Activated T-cell treated with anti-CD3 and anti-CD28 coated beads for 48 hours (primary cell): ENCODE measurements at regions not wholly inside any gene's neighbourhood (a gene's known extent, or its start where the extent isn't known, plus 50 kb on each side); places are given as distances from the start of the nearest gene placed in this dataset.
"Not testable (repeated sequence)": the region's sequence is repeated elsewhere in the genome, so short reads cannot be mapped to it uniquely, and the experiment has no call there.

Experiments
- DNase-seq: peaks from one replicate; pipeline ENCODE4 v3.0.0-alpha.2; 2020; ENCODE audit warnings: low read depth

- DNase-seq, result no peak
Measured at GRCh38 chr13:43946281-43946680, 66.6 kb downstream of the LACC1 start.

- no peak for DNase-seq
Measured at GRCh38 chr13:43947897-43948458, 68.3 kb downstream of the LACC1 start.

- no peak for DNase-seq
Measured at GRCh38 chr13:43953370-43953769, 73.7 kb downstream of the LACC1 start.

- DNase-seq, result not testable (repeated sequence)
Measured at GRCh38 chr13:43956975-43957374, 77.3 kb downstream of the LACC1 start.

- DNase-seq, result no peak
Measured at GRCh38 chr13:43959291-43959690, 79.6 kb downstream of the LACC1 start.

GRCh38 chr13:43961909-43962308 is 82.2 kb downstream of the LACC1 start:
- no peak for DNase-seq

GRCh38 chr13:43963726-43964125 is 84.0 kb downstream of the LACC1 start:
- DNase-seq, result no peak

- no peak for DNase-seq
Measured at GRCh38 chr13:43964698-43965458, 85.2 kb downstream of the LACC1 start.

- no peak for DNase-seq
Measured at GRCh38 chr13:43965459-43965845, 85.7 kb downstream of the LACC1 start.

- DNase-seq, result not testable (repeated sequence)
Measured at GRCh38 chr13:43968251-43968942, 88.7 kb downstream of the LACC1 start.

GRCh38 chr13:43968943-43969690 is 89.4 kb downstream of the LACC1 start:
- not testable (repeated sequence) for DNase-seq

GRCh38 chr13:43969919-43970318 is 90.2 kb downstream of the LACC1 start:
- DNase-seq, result not testable (repeated sequence)

- not testable (repeated sequence) for DNase-seq
Measured at GRCh38 chr13:43970520-43971242, 91.0 kb downstream of the LACC1 start.

- not testable (repeated sequence) for DNase-seq
Measured at GRCh38 chr13:43971324-43971723, 91.6 kb downstream of the LACC1 start.

- DNase-seq, result no peak
Measured at GRCh38 chr13:43977911-43978310, 98.2 kb downstream of the LACC1 start.

GRCh38 chr13:43978688-43979087 is 99.0 kb downstream of the LACC1 start:
- no peak for DNase-seq

GRCh38 chr13:43979492-43979891 is 99.8 kb downstream of the LACC1 start:
- DNase-seq, result no peak

- DNase-seq, result no peak
Measured at GRCh38 chr13:43980587-43980986, 100.9 kb downstream of the LACC1 start.

GRCh38 chr13:43981091-43981490 is 101.4 kb downstream of the LACC1 start:
- no peak for DNase-seq

GRCh38 chr13:43981512-43982301 is 102.0 kb downstream of the LACC1 start:
- DNase-seq, result no peak

- no peak for DNase-seq
Measured at GRCh38 chr13:43983373-43983772, 103.7 kb downstream of the LACC1 start.
